Astrocyte of the spinal cord (primary cell): ENCODE measurements at regions not wholly inside any gene's neighbourhood (a gene's known extent, or its start where the extent isn't known, plus 50 kb on each side); places are given as distances from the start of the nearest gene placed in this dataset.

Experiments
- DNase-seq: peaks from one replicate; pipeline ENCODE4 v3.0.0; 2011; ENCODE audit warnings: low read depth, low spot score
- H3K4me3 ChIP-seq: 2 replicates; pipeline ENCODE4 v1.5.1; 2011; ENCODE audit warnings: low read depth, mild to moderate bottlenecking, low read length, moderate library complexity
- CTCF ChIP-seq: IDR thresholded peaks from 2 replicates; pipeline ENCODE4 v1.5.1; 2012; ENCODE audit warnings: low read depth, mild to moderate bottlenecking, low read length, inconsistent platforms
- in situ Hi-C: cut with HindIII; loops from 2 replicates; pipeline ENCODE4 v1.10.0; 2017; ENCODE audit warnings: low sequenced_read_pairs

- DNase-seq = no peak
- no peak for TF ChIP-seq CTCF
- in situ Hi-C loops = no loop called here
Measured at GRCh38 chr14:53478174-53478573, 325.1 kb upstream of the DDHD1 start.

GRCh38 chr14:53473480-53473879 is 320.4 kb upstream of the DDHD1 start:
- H3K4me3 ChIP-seq = no peak overlapping the region
- in situ Hi-C loops = no loop called here
- TF ChIP-seq CTCF = peak; percentile 9
- no peak for DNase-seq

More at GRCh38 chr14:53478174-53478573, 325.1 kb upstream of the DDHD1 start:
- H3K4me3 ChIP-seq = no peak overlapping the region

- DNase-seq = no peak
- no peak overlapping the region for H3K4me3 ChIP-seq
- TF ChIP-seq CTCF = no peak
- in situ Hi-C loops = no loop called here
Measured at GRCh38 chr14:53472306-53472705, 319.2 kb upstream of the DDHD1 start.

GRCh38 chr14:53470351-53471043 is 317.4 kb upstream of the DDHD1 start:
- H3K4me3 ChIP-seq = no peak overlapping the region
- in situ Hi-C loops = no loop called here
- peak; percentile 60 for DNase-seq
- TF ChIP-seq CTCF = no peak

GRCh38 chr14:53468876-53469275 is 315.8 kb upstream of the DDHD1 start:
- no peak for TF ChIP-seq CTCF
- in situ Hi-C loops = no loop called here
- no peak overlapping the region for H3K4me3 ChIP-seq
- DNase-seq = no peak

- H3K4me3 ChIP-seq = no peak overlapping the region
- TF ChIP-seq CTCF = no peak
- no peak for DNase-seq
- in situ Hi-C loops = no loop called here
Measured at GRCh38 chr14:53464376-53464775, 311.3 kb upstream of the DDHD1 start.
